H9 (cell line): ENCODE measurements at regions not wholly inside any gene's neighbourhood (a gene's known extent, or its start where the extent isn't known, plus 50 kb on each side); places are given as distances from the start of the nearest gene placed in this dataset.

Experiments
- DNase-seq: peaks from one replicate; pipeline ENCODE4 v3.0.0-alpha.2; 2017
- H2AFZ ChIP-seq: one replicate; pipeline ENCODE4 v1.6.1; 2013; ENCODE audit warnings: mild to moderate bottlenecking, low read length, control low read depth, moderate library complexity
- H2AK5ac ChIP-seq: 2 replicates; pipeline ENCODE4 v1.6.1; 2013; ENCODE audit warnings: low read length, control low read depth, mixed read lengths; ENCODE audit not compliant: insufficient read length
- H2BK120ac ChIP-seq: one replicate; pipeline ENCODE4 v1.6.1; 2013; ENCODE audit warnings: low read depth, mild to moderate bottlenecking, low read length, control low read depth, inconsistent platforms; ENCODE audit not compliant: poor library complexity, severe bottlenecking
- H2BK12ac ChIP-seq: 2 replicates; pipeline ENCODE4 v1.6.1; 2013; ENCODE audit warnings: low read length, control low read depth, mixed read lengths, low read depth; ENCODE audit not compliant: insufficient read length
- H2BK15ac ChIP-seq: 2 replicates; pipeline ENCODE4 v1.6.1; 2013; ENCODE audit warnings: low read depth, low read length, control low read depth
- H2BK20ac ChIP-seq: one replicate; pipeline ENCODE4 v1.6.1; 2013; ENCODE audit warnings: low read depth, mild to moderate bottlenecking, low read length, control low read depth, inconsistent platforms; ENCODE audit not compliant: poor library complexity, severe bottlenecking
- H2BK5ac ChIP-seq: 2 replicates; pipeline ENCODE4 v1.6.1; 2013; ENCODE audit warnings: low read length, control low read depth, mixed read lengths; ENCODE audit not compliant: insufficient read length
- H3K14ac ChIP-seq: 2 replicates; pipeline ENCODE4 v1.6.1; 2013; ENCODE audit warnings: low read length, control low read depth; ENCODE audit not compliant: insufficient read depth
- H3K18ac ChIP-seq: 2 replicates; pipeline ENCODE4 v1.6.1; 2013; ENCODE audit warnings: low read depth, mild to moderate bottlenecking, mixed read lengths, low read length, control low read depth; ENCODE audit not compliant: insufficient read length
- H3K23ac ChIP-seq: 2 replicates; pipeline ENCODE4 v1.6.1; 2013; ENCODE audit warnings: low read length, control low read depth, mixed read lengths, low read depth; ENCODE audit not compliant: insufficient read length
- H3K23me2 ChIP-seq: 2 replicates; pipeline ENCODE4 v1.6.1; 2013; ENCODE audit warnings: low read depth, mild to moderate bottlenecking, mixed read lengths, low read length, control low read depth; ENCODE audit not compliant: insufficient read length, poor library complexity, severe bottlenecking
- H3K27ac ChIP-seq: 2 replicates; pipeline ENCODE4 v1.5.1; 2013; ENCODE audit warnings: low read length, control low read depth, mixed read lengths, low read depth; ENCODE audit not compliant: insufficient read length
- H3K27me3 ChIP-seq: 2 replicates; pipeline ENCODE4 v1.6.1; 2013; ENCODE audit warnings: low read length, control low read depth, inconsistent platforms; ENCODE audit not compliant: insufficient read depth
- H3K4ac ChIP-seq: 2 replicates; pipeline ENCODE4 v1.6.1; 2013; ENCODE audit warnings: low read depth, mild to moderate bottlenecking, control low read depth, inconsistent platforms, low read length, moderate library complexity
- H3K4me1 ChIP-seq: 2 replicates; pipeline ENCODE4 v1.6.1; 2013; ENCODE audit warnings: low read length, control low read depth, inconsistent platforms; ENCODE audit not compliant: insufficient read depth
- H3K4me2 ChIP-seq: 2 replicates; pipeline ENCODE4 v1.6.1; 2013; ENCODE audit warnings: low read length, control low read depth, mixed read lengths; ENCODE audit not compliant: insufficient read length, insufficient read depth
- H3K56ac ChIP-seq: 2 replicates; pipeline ENCODE4 v1.6.1; 2013; ENCODE audit warnings: low read depth, mild to moderate bottlenecking, mixed read lengths, low read length, control low read depth; ENCODE audit not compliant: insufficient read length
- H3K79me1 ChIP-seq: 2 replicates; pipeline ENCODE4 v1.6.1; 2013; ENCODE audit warnings: low read depth, mild to moderate bottlenecking, moderate library complexity, low read length, control low read depth, inconsistent platforms; ENCODE audit not compliant: insufficient read depth, poor library complexity, severe bottlenecking
- H3K79me2 ChIP-seq: 2 replicates; pipeline ENCODE4 v1.6.1; 2013; ENCODE audit warnings: low read length, control low read depth, inconsistent platforms; ENCODE audit not compliant: insufficient read depth
- H3K9ac ChIP-seq: 2 replicates; pipeline ENCODE4 v1.6.1; 2013; ENCODE audit warnings: low read length, control low read depth, mixed read lengths; ENCODE audit not compliant: insufficient read length; ENCODE audit errors: extremely low read depth
- H3K9me3 ChIP-seq: one replicate; pipeline ENCODE4 v1.6.1; 2013; ENCODE audit warnings: low read depth, low read length, inconsistent platforms; ENCODE audit not compliant: control insufficient read depth
- H3T11ph ChIP-seq: one replicate; pipeline ENCODE4 v1.6.1; 2013; ENCODE audit warnings: mild to moderate bottlenecking, low read length, control low read depth, inconsistent platforms
- H4K20me1 ChIP-seq: one replicate; pipeline ENCODE4 v1.6.1; 2013; ENCODE audit not compliant: control insufficient read depth, insufficient read length, insufficient read depth
- H4K5ac ChIP-seq: 2 replicates; pipeline ENCODE4 v1.6.1; 2013; ENCODE audit warnings: low read depth, mild to moderate bottlenecking, mixed read lengths, low read length, control low read depth; ENCODE audit not compliant: insufficient read length
- H4K8ac ChIP-seq: replicated peaks from 2 replicates; pipeline ENCODE4 v1.6.1; 2013; ENCODE audit warnings: low read length, control low read depth, mixed read lengths, low read depth; ENCODE audit not compliant: insufficient read length
- H4K91ac ChIP-seq: 2 replicates; pipeline ENCODE4 v1.6.1; 2013; ENCODE audit warnings: low read depth, mild to moderate bottlenecking, moderate library complexity, mixed read lengths, low read length, control low read depth; ENCODE audit not compliant: insufficient read length
- H3K27ac Mint-ChIP-seq, 3 experiments: 2 replicates in 2 of 3; 3 replicates in 1 of 3; pipeline ENCODE4 v1.8.0; 2020 to 2021; ENCODE audit warnings: mixed read lengths in 3 of 3, mild to moderate bottlenecking in 1 of 3, moderate library complexity in 1 of 3
- H3K27me3 Mint-ChIP-seq: 2 replicates; pipeline ENCODE4 v1.8.0; 2021; ENCODE audit warnings: low read depth, mild to moderate bottlenecking, moderate library complexity, mixed read lengths
- H3K36me3 Mint-ChIP-seq, 3 experiments: 2 replicates in 2 of 3; 3 replicates in 1 of 3; pipeline ENCODE4 v1.8.0; 2020 to 2021; ENCODE audit warnings: low read depth in 3 of 3, mixed read lengths in 3 of 3; ENCODE audit not compliant: insufficient read depth in 1 of 3
- H3K4me1 Mint-ChIP-seq, 2 experiments: 2 replicates each; pipeline ENCODE4 v1.8.0; 2020; ENCODE audit warnings: mixed read lengths in 2 of 2
- H3K4me3 Mint-ChIP-seq, 2 experiments: 2 replicates in 1 of 2; 3 replicates in 1 of 2; pipeline ENCODE4 v1.8.0; 2020 to 2021; ENCODE audit warnings: mild to moderate bottlenecking in 2 of 2, mixed read lengths in 2 of 2, moderate library complexity in 1 of 2
- H3K9me3 Mint-ChIP-seq, 2 experiments: 2 replicates in 1 of 2; 3 replicates in 1 of 2; pipeline ENCODE4 v1.8.0; 2020; ENCODE audit warnings: mild to moderate bottlenecking in 2 of 2, mixed read lengths in 2 of 2, moderate library complexity in 1 of 2
- CTCF ChIP-seq: fragments of 200-600 bp; sonication (generic); conservative IDR thresholded peaks from 3 replicates; pipeline ENCODE4 v1.8.0; 2021; ENCODE audit warnings: antibody characterized with exemption, mild to moderate bottlenecking
- WGBS: extraction: QIAGEN DNeasy Blood & Tissue Kit; methylation state at CpG from one replicate; pipeline ENCODE4 v1.1.7; 2013; ENCODE audit warnings: missing lambda C conversion rate, low lambda C conversion rate, mixed read lengths; ENCODE audit not compliant: insufficient read length; ENCODE audit errors: extremely low coverage; 5-methylcytosine and 5-hydroxymethylcytosine counted together

GRCh38 chr4:91829531-91829930, 474.2 kb upstream of the GRID2 start:
- H3K9me3 Mint-ChIP-seq: peaks cover 25 to 27% of the 10 kb centered on the region in 2 experiments
- H2AK5ac ChIP-seq: no peak overlapping the region

More at GRCh38 chr4:91829531-91829930, 474.2 kb upstream of the GRID2 start:
- Mint-ChIP-seq H3K4me1 (peaks cover 0 to 4% of the 10 kb centered on the region in 2 experiments; a peak in 2 of 4 replicates), H3K36me3 (peaks cover 0 to 28% (median 13%) of the 10 kb centered on the region in 3 experiments; a peak in 4 of 7 replicates), H3K27me3 (no peaks in the 10 kb centered on the region), H3K27ac (no peak overlapping the region), H3K4me3 (no peak overlapping the region)
- no peaks in the 10 kb centered on the region for H4K20me1 ChIP-seq
- H3K4me2 ChIP-seq: no peak overlapping the region
- no peak overlapping the region for H2AFZ ChIP-seq
- H3K23ac ChIP-seq: no peak overlapping the region
- no peaks in the 10 kb centered on the region for H3K79me1 ChIP-seq
- H2BK20ac ChIP-seq: no peak overlapping the region
- no peak overlapping the region for H3K14ac ChIP-seq
- no peak overlapping the region for H3T11ph ChIP-seq
- no peak overlapping the region for H4K91ac ChIP-seq
- TF ChIP-seq CTCF: no peak
- H3K4me1 ChIP-seq: no peaks in the 10 kb centered on the region
- no peaks in the 10 kb centered on the region for H3K9me3 ChIP-seq
- no peak overlapping the region for H3K56ac ChIP-seq
- H2BK12ac ChIP-seq: no peak overlapping the region
- H2BK120ac ChIP-seq: no peak overlapping the region
- H2BK5ac ChIP-seq: no peak overlapping the region
- H3K9ac ChIP-seq: no peak overlapping the region
- H3K23me2 ChIP-seq: no peaks in the 10 kb centered on the region
- no peak overlapping the region for H3K18ac ChIP-seq
- H4K5ac ChIP-seq: no peak overlapping the region
- H3K27ac ChIP-seq: no peak overlapping the region
- no peak overlapping the region for H2BK15ac ChIP-seq
- H3K4ac ChIP-seq: no peak overlapping the region
- no peaks in the 10 kb centered on the region for H3K27me3 ChIP-seq
- H3K79me2 ChIP-seq: no peaks in the 10 kb centered on the region
- H4K8ac ChIP-seq: no peak overlapping the region
- WGBS: no CpG with 5 or more reads among the region's 1 CpG
- no peak for DNase-seq
